NCI-H510A (cell line): ENCODE measurements at regions not wholly inside any gene's neighbourhood (a gene's known extent, or its start where the extent isn't known, plus 50 kb on each side); places are given as distances from the start of the nearest gene placed in this dataset.

Experiments
- DNase-seq: peaks from one replicate; lab custom pipeline; 2025; lab: John Stamatoyannopoulos, UW

DNA sequence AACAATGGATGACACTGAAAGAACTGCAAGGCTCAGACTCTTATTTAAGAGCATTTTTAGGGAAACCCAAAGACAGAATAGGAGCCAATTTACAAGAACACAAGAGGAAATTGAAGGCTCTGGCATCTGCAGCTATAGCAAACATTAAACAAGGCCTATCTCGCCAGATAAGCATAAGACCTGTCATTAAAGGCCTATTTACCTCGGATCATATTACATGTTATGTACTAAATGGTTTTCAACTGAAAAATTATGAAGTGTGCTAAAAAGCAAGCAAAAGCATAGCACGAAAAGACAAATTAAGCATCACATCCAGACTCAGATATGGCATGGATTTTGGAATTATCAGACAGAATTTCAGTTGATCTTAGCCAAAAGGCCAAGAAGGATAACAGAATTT lies 617.1 kb downstream of the SQOR start:
- no peak for DNase-seq

DNA sequence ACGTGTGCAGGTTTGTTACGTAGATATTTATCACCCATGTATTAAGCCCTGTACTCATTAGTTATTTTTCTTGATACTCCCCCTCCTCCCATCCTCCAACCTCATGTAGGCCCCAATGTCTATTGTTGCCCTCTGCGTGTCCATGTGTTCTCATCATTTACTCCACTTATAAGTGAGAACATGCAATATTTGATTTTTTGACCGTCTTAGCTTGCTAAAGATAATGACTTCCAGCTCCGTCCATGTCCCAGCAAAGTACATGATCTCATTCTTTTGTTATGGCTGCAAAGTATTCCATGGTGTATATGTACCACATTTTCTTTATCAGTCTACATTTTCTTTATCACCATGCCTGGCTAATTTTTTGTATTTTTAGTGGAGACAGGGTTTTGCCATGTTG lies 623.2 kb downstream of the SQOR start:
- no peak for DNase-seq

DNA sequence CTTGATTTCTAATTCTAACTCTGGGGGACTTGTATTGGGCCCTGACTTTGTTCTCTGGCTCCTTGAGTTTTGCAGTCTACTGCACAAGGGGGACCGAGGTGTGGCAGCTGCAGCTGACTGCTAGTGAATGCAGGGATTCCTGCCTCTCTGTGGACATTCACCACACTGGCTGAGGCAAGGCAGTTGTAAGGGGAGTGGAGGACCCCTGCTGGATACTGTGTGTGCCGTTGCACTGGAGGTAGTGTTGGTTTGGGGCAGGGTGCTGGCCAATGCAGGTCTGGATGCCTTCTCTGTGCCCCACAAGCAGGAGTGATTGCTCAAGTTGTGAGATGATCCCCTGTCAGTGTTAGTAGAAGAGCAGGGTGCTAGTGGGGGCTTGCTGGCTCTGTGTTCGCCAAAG lies 626.1 kb downstream of the SQOR start:
- no peak for DNase-seq

DNA sequence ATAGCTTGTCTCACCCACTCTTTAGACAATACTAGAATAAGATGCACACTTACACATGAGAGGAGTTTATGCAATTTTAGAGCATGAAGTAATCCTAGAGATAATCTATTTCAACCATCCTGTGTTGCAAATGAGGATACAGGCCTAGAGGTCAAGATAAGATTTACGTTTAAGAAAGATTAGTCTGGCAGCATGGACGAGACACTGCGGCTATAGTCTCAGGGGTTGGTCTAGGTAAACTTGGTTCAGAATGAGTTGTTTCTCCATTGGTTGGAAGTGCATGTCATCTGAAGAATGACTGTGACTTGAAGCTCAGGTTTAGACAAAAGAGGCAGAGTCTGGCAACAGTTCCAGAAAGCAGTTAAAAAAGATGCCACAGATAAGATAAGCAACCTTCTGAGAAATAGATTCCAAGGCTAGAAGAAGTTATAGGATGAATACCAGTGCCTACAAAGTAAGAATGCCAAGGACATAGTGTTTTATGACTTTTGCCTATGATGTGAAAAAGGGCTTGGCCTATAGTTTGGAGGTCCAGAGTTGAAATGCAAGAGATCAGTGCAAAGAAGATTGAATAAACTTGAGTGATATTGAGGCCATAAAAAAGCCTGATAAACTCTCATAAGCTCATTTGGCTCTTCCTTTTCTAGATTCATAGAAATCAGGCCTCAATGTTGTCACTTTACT lies 631.0 kb downstream of the SQOR start:
- DNase-seq, result no peak

DNA sequence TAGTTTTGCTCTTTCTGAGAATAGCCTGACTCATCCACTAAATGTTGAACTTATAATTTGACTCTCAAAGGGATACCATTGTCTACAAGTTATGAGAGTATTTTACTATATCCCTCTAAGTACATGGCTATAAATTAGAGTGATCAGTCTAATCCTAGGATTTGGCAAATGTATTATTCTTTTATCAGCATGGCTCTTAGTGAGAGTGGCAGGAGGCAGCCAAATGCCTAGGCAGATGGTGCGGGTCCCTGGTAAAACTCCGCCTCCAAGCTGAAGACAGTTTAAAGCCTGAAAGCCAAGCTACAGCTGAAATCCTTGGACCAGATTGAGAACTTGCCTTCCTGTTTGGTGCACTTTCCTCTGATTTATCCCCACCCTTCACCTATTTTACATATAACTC lies 631.8 kb downstream of the SQOR start:
- no peak for DNase-seq

DNA sequence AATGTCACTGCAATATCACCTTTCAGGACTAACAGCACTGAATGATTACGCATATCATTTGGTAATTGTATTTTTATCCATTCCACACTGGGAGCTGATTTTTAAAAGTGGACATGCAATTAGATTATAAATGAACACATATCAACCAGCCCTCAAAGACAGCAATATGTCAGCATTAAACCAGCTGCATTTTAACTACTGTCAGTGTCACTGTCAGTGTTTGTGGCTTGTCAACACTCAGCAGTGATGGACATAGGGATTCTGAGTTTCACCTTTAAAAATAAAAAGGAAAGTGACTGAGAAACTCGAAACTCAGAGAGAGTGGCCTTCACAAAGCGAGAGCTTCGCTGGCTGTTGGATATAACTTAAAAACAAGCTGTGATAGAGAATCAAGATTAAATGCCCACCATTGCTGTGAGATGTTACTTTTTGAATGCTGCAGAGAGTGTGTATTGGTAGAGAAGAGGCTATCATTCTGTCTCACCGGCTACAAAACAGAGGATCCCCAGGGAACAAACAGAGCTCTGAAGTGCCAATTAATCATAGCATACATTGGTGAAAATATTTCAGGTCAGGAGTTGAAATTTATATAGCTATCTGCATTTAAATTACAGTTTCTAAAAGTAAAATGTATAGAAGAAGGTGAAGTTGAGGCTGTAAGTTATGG lies 635.8 kb downstream of the SQOR start:
- no peak for DNase-seq

DNA sequence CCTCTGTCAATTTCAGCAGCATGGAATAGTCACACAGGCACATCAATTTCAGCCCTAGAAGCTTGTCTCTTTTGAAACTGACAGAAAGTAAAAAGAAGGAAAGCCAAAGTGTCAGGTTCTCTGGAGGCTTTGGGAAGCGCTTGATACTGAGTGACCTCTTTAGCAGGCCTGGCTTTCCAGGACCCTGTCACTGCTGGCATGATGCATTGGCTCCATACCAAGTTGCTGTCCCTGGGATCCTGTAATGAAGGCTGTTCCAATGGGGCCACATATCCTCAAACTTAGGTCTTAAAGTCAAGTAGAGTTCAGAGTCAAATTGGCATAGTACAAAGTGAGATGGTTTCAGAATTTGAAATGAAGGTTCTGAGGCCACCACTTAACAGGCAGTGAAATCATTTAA lies 640.9 kb downstream of the SQOR start:
- DNase-seq, result no peak

DNA sequence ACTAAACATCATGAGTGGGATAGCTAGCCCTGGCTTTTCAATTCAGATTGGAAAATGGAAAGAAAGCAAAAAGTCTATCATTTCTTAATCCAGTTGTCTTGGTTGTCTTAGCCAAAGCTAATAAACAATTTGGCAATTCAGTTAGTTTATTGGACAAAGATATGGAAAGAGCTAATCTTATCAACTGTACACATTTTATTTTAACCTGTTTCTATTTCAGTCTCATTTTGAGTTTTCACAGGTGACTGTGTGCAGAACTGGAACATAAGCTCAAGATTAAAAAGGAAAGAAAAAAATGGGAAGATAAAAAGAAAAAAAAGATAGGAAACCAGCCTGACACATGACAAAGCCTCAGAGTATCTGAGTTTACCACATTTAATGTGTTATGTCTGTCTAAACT lies 642.6 kb downstream of the SQOR start:
- DNase-seq, result no peak

DNA sequence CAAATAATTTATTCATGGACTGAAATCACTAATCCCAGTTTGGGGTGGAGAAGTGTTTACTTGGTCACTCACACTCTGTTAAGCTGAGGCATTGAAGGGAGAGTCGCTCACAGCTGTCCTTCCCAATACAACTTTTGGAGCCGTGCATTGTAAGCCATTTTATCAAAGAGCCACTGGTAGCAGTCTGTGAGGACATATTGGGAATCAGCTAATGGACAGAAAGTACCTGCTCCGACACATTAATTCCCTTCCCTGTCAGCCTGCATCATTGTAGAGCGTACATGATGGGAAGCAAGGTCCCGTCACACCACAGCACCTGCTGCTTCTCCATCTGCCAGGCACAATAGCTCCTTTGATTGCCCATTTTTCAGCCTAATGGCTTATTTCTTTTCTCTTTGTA lies 643.2 kb downstream of the SQOR start:
- DNase-seq, result no peak

DNA sequence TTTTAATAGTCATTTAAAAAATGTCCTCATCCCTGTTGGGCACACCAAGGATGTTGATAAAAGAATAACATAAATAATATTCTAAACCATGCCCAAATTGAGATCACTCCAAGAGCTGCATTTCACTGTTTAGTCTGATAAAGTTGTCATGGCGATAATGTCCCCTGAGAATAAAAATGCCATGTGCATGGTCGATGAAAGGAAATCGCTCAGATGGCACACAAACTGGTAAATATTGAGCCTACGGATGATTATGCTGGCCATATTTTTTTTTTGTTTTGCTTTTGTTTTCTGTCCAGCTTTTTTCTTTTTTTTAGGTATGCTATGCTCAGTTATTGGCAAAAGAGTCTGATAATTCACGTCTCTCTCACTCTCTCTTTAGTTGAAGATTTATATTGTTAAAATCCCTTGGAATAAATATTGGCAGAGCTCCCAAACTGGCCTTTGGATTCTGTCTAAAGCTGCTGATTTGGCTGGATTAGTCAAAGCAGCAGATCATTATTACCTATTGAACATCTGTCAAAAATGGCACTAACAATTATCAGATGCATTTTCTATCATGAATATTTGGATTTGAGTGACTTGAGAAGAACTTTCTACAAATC lies 643.8 kb downstream of the SQOR start:
- DNase-seq, result no peak

DNA sequence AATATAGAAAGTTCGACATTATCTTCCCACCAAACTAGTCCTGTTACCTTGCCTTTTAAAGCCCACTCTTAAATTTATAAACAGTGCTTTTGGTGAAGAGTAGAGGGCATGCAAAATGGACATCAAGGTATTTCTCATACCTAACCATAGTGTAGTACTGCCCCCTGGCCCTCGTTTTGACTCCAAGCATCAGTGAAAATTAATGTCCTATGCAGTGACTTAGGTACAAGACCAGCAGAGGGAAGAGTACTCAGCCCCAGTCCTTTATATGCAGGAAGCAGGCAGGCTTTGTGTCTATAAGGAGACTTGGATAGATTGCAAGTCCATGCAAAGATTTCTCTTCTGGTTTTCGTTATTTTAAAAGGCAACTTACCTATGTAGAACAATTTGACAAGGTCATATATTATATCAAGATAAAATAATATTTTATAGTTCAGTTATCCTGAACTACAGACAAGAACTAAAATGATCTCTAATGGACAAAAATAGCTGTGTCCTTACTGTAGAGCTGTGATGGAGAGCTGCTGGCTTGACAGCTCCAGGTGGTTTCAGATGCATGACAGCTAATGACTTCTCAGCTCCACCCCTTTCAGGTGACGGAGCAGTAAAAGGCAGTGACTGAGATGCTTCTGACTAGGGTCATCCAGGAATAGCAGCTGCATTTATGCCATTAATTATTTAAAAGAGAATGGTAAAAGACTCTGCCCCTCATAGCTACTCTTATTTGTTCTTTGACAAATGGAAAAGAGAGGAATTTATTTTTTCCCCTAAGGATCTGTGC lies 646.1 kb downstream of the SQOR start:
- no peak for DNase-seq

DNA sequence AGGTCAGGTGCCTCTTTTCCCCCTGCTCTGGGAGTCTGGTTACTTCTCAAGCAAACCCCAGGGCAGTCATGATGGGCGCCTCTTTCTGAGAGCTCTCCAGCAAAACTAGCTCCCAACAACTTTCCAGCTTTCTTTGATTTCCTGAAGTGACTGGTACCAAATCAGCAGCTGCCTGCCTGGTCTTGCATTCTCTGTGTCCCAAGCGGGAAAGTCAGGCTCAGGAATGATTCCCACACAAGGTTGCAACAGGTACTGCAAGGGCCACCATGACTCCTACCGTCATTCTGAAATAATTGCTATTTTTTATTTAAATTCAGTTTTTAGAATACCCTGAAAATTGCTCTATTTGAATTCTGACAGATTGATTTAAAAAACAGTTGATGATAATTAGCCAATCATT lies 658.7 kb downstream of the SQOR start:
- no peak for DNase-seq

DNA sequence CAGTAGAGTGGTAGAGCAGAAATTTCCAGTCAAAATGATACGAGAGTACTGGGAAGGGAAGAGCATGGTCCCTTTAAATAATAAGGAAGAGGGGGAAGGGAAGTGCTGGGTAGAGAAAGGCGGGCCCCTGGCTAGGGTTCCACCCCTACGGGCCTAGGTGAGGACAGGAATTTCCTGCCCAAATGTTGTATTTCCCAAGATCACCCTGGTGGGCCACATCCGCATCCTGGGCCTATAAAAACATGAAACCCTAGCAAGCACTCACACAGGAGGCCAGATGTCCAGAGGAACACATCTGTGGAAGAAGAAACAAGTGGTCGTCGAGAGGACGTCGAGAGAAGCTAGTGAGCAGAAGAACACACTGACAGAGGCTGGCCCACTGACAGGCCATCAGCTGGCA lies 661.2 kb downstream of the SQOR start:
- DNase-seq, result no peak

DNA sequence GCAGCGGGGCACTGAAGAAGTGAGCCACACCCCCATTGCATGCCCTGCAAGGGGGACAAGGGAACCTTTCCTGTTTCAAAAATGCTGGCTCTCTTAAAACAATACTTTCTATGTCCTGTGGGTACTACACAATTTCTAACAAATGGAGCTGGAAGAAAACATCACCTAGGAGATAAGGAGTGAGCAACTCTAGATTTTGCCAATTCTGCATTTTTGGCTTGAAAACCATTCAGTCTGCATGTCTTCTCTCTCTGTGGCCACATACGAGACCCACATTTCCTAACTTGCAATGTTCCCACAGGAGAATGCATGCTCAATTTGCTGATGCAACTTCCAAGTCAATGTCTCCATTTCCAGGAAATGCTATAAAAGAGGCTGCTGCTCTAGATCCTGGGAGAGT lies 662.0 kb downstream of the SQOR start:
- no peak for DNase-seq

DNA sequence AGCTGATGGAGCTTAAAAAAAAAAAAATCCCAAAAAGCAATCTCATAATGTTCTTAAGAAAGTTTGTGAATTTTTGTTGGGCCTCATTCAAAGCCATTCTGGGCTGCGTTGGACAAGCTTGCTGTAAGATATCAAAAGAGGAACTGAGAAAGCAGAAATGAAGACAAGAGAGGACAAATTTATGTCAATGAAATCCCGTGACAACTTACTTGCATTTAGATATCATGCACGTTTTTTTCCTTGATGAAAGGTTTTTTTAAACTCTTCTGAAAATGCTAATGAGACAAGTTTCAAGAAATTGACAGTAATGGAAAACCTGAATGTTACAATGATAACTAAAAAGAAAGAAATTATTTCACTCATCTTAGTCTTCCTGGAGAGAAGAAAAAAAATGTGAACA lies 662.9 kb downstream of the SQOR start:
- no peak for DNase-seq

DNA sequence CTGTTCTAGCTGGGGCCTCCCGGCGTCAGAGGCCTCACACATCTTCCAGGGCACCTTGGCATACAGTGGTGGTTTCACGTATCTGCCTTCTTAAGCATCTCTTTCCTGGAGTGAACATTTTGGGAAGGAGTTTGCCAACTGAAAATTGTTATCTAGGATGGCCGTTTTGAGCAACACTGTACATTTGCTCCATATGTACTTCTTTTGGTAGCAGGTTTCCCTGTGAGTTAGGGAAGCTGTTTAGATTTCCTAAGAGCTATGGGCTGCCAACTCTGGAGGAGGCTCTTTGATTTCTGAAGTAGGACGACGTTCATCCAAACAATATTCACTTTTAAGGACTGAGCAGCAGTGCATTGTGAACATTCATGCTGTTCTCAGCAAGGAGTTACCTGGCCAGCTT lies 665.9 kb downstream of the SQOR start:
- DNase-seq, result no peak

DNA sequence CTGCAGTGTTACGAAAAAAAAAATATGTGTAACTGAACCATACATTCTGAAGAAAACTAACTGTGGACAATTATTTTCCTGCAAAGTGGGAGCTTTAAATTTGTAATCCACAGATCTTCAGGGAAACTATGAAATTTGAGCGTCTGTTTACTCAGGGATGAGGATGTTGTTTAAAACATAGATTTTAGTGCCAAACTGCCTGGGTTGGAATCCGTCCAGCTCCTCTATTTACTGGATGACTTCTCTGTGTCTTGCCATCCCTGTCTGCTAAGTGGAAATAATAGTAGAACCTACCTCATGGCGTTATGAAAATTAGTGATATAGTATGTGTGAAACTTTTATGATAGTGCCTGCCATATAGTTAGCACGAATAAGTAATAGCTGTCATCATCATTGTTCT lies 666.5 kb downstream of the SQOR start:
- no peak for DNase-seq

DNA sequence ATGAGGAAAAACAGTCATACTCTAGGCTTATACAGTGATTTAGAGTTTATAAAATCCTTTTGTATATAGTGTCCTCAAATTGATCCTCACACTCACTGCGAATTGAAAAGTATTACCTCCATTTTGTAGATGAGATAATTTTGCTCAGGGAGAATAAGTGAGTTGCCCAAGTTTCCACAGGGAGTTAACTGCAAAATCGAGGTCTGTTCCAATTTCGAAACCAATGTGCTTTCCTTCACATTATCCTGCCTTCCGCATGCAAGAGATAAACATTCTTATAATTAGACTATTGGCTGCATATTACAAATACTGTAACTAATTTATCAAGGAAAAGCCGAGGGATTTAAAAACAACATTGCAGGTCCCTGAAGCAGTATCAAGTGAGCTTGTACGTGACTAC lies 667.0 kb downstream of the SQOR start:
- DNase-seq, result no peak

DNA sequence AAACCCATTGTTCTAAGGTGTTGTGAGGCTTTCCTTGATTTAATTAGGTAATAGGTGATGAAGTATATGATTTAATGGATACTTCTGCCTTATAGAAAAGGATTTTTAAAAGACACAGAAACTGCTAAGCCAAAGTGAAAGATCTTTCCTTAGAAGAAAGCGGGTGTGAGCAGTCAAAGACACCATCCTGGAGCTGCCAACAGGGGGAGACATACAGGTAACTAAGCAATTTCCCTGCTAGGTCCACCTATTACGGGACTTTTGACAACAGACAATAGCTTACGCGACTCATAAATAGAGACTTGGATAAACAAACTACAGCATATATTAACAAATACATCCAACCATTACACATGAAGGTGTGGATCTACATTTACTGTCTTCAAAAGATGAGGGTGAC lies 669.5 kb downstream of the SQOR start:
- DNase-seq, result no peak

DNA sequence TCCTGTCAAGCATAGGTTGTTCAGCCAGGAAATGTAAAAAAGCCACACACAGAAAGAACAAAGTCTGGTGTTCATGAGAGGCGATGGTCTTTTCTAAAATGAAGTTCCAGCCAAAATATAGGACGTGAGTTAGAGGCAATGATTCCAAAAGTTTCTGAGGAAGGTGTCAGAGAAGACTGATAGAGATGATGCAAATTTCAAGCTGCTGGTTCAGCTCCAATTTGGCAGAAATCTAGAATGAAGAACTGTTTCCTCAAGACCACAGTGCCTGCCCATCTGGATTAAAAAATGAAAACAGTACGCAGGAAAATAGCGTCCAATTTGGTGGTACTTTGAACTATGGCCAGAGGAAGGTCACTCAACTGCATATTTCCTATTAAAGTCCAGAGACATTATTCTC lies 672.9 kb downstream of the SQOR start:
- DNase-seq, result no peak

DNA sequence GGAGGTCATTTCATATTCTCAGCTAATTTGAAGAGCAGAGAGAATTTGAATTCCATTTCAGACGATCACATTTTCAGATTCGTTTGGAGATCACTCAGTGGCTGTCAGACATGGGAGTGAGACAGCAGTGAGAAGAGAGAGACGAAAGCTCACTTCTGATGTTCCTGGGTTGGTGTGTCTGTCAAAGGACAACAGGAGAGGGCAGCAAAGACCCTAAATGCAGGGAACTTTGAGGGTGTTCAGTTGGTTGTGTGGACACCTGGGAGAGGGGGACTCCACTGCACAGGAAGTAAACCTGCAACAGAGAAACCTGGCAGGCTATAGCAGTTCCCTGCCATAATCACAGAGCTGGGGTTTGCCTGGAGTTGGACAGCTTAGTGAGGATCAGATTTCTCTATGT lies 675.1 kb downstream of the SQOR start:
- no peak for DNase-seq

DNA sequence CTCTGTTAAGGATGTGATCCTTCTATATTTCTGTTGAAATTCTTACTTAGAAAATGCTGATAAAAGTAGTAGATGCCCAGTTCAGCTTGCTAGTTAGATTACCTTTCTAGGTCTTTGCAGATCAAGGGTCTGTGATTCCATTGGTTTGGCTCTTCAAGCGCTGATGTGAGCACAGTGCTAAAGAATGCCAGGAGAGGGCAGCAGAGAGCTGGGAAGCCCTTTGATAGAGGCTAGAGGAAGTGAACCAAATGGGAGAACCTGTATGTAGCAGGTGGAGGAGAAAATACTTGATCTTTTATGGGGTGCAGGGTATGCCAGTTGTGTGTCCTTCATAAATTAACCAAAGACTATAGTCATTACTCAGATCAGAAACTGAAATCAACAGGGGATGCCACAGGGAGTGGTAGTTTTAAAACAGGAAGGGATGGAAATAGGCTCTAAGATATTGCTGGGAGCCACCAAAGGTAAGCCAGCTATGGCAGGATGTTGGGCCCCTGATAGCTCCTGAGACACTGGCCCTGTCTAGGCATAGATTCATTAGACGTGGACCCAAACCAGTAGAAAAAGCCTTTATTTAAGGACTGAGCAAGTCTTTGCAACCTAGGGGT lies 677.4 kb downstream of the SQOR start:
- DNase-seq, result no peak

DNA sequence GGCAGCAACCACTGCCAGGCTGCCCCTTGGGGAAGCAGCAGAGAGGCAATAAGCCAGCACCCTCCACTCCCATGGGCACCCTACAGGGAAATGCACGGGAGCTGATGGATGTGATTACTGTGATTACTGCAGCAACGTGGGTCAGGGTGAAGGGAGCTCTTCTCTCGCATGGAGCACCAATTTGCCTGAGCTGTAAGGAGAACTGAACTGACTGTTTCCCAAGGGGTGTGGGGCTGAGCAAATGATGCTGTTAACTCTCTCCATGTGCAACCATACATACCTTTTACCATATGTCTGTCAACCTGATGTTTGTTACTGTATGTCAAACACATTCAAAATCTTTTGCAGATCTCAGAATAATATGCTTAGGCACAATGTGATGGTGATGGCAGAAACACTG lies 680.6 kb downstream of the SQOR start:
- DNase-seq, result no peak
